T-cell (primary cell): ENCODE measurements at regions not wholly inside any gene's neighbourhood (a gene's known extent, or its start where the extent isn't known, plus 50 kb on each side); places are given as distances from the start of the nearest gene placed in this dataset.

Source experiments
- ATAC-seq, 4 experiments: fragments of 200-7000 bp in 3 of 4; fragments of 150-1000 bp in 1 of 4; cut with Tn5 transposase; replicated peaks in 1 of 4; 1 replicate in 3 of 4; 2 replicates in 1 of 4; pipeline ENCODE4 v1.10.0; 2021; ENCODE audit warnings: moderate library complexity in 3 of 4, mild to moderate bottlenecking in 2 of 4, moderate number of reproducible peaks in 1 of 4
- CTCF ChIA-PET, 2 donors: fragments of 300-600 bp; sonication (Branson Sonifier 250); formaldehyde crosslinking; loops; one replicate each; lab custom pipeline; 2022; ENCODE audit warnings: antibody characterized with exemption in 2 of 2; lab: Charles Lee
- POLR2A ChIA-PET, 2 donors: fragments of 300-600 bp; sonication (Branson Sonifier 250); formaldehyde crosslinking; loops; one replicate each; lab custom pipeline; 2022; ENCODE audit warnings: antibody characterized with exemption in 2 of 2; lab: Charles Lee
- DNase-seq, 35 experiments: peaks; one replicate each; pipeline versions ENCODE4 v3.0.0 to v3.0.0-alpha.2; 2013 to 2023
- H3K27ac ChIP-seq: one replicate; pipeline ENCODE4 v1.5.1; 2013; ENCODE audit warnings: low read length
- H3K27me3 ChIP-seq, 2 experiments: replicated peaks in 1 of 2; 1 replicate in 1 of 2; 2 replicates in 1 of 2; pipeline versions ENCODE4 v1.6.1 to v1.7.0; 2013; ENCODE audit warnings: low read length in 1 of 2, mixed read lengths in 1 of 2; ENCODE audit not compliant: control insufficient read depth in 2 of 2, insufficient read depth in 2 of 2; ENCODE audit errors: extremely low read depth in 1 of 2
- H3K36me3 ChIP-seq, 2 donors: 1 replicate in 1 of 2; 2 replicates in 1 of 2; pipeline versions ENCODE4 v1.6.1 to v1.7.0; 2013; ENCODE audit warnings: low read length in 1 of 2; ENCODE audit not compliant: control insufficient read depth in 2 of 2, insufficient read depth in 1 of 2; ENCODE audit errors: extremely low read depth in 1 of 2
- H3K4me1 ChIP-seq, 2 experiments: 1 replicate in 1 of 2; 2 replicates in 1 of 2; pipeline versions ENCODE4 v1.6.1 to v1.7.0; 2013; ENCODE audit warnings: low read length in 2 of 2, mixed read lengths in 1 of 2; ENCODE audit not compliant: insufficient read depth in 2 of 2, control insufficient read depth in 1 of 2; ENCODE audit errors: extremely low read depth in 1 of 2
- H3K4me3 ChIP-seq, 2 donors: 1 replicate in 1 of 2; 2 replicates in 1 of 2; pipeline versions ENCODE4 v1.5.1 to v1.7.0; 2013; ENCODE audit warnings: mild to moderate bottlenecking in 2 of 2, low read length in 1 of 2, moderate library complexity in 1 of 2; ENCODE audit not compliant: control insufficient read depth in 1 of 2; ENCODE audit errors: extremely low read depth in 1 of 2
- H3K9me3 ChIP-seq: 2 replicates; pipeline ENCODE4 v1.7.0; 2013
- H3K27ac Mint-ChIP-seq, 2 donors: one replicate each; pipeline ENCODE4 v1.8.0; 2020 to 2021; ENCODE audit warnings: mild to moderate bottlenecking in 2 of 2, mixed read lengths in 2 of 2
- H3K27me3 Mint-ChIP-seq, 2 donors: one replicate each; pipeline ENCODE4 v1.8.0; 2021 to 2022; ENCODE audit warnings: mixed read lengths in 2 of 2
- H3K36me3 Mint-ChIP-seq: one replicate; pipeline ENCODE4 v1.8.0; 2021; ENCODE audit warnings: mixed read lengths
- H3K4me1 Mint-ChIP-seq, 3 donors: one replicate each; pipeline ENCODE4 v1.8.0; 2020 to 2022; ENCODE audit warnings: mixed read lengths in 3 of 3, mild to moderate bottlenecking in 1 of 3
- H3K4me3 Mint-ChIP-seq, 3 donors: one replicate each; pipeline ENCODE4 v1.8.0; 2020 to 2022; ENCODE audit warnings: mild to moderate bottlenecking in 3 of 3, mixed read lengths in 3 of 3, moderate library complexity in 3 of 3
- H3K9me3 Mint-ChIP-seq, 3 donors: one replicate each; pipeline ENCODE4 v1.8.0; 2020 to 2022; ENCODE audit warnings: mixed read lengths in 3 of 3
- WGBS: methylation state at CpG from one replicate; pipeline ENCODE4 v1.1.5; 2013; ENCODE audit warnings: missing lambda C conversion rate; ENCODE audit not compliant: insufficient coverage; 5-methylcytosine and 5-hydroxymethylcytosine counted together

DNA sequence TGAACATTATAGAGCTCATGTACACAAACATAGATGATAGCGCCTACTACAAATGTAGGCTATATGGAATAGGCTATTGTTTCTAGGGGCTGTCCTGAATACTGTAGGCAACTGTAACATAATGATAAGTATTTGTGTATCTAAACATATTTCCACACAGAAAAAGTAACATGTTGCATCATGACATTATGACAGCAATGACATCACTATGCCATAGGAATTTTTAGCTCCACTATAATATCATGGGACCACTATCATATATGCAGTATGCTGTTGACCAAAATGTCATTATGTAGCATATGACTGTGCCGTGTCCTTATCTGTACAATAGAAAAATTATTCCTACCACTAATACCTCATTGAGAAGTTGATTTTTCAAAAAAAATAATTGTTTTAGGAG is 96.7 kb upstream of the SSTR1 start:
- ChIA-PET POLR2A (no interaction called here), CTCF (no interaction called here)
- DNase-seq, result no peak
- ATAC-seq, result no peak
- H3K4me3 Mint-ChIP-seq, result no peak overlapping the region
- H3K27me3 Mint-ChIP-seq, result no peaks in the 10 kb centered on the region
- Histone ChIP-seq H3K9me3 (no peaks in the 10 kb centered on the region), H3K4me1 (no peaks in the 10 kb centered on the region), H3K27me3 (no peaks in the 10 kb centered on the region), H3K27ac (no peak overlapping the region), H3K4me3 (no peak overlapping the region), H3K36me3 (no peaks in the 10 kb centered on the region)
- no peaks in the 10 kb centered on the region for H3K36me3 Mint-ChIP-seq
- no CpG with 5 or more reads among the region's 2 CpGs for WGBS
- peaks cover 0 to 9% (median 2%) of the 10 kb centered on the region in 3 donors for H3K4me1 Mint-ChIP-seq
- peaks cover 3 to 9% (median 4%) of the 10 kb centered on the region in 3 donors for H3K9me3 Mint-ChIP-seq
- no peak overlapping the region for H3K27ac Mint-ChIP-seq

DNA sequence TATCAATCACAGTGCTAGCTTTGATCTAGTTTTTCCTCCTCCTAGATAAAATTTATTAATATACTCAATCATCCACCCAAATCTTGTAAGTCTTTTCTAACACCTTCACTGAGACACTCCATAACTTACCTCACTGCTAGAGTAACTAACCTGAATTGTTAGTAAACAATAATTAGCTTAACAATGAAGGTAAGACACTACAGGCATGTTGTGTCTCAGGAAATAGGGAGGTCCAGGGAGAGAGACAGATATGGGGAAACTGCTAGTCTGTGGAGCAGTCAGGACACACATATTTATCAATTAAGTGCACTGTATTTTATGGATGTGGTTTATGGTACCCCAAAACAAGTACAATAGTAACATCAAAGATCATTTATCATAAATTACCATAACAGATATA is 94.2 kb upstream of the SSTR1 start:
- Mint-ChIP-seq H3K36me3 (no peaks in the 10 kb centered on the region), H3K27me3 (no peaks in the 10 kb centered on the region), H3K27ac (no peak overlapping the region), H3K9me3 (no peaks in the 10 kb centered on the region), H3K4me1 (no peaks in the 10 kb centered on the region), H3K4me3 (no peak overlapping the region)
- H3K36me3 ChIP-seq, result no peaks in the 10 kb centered on the region
- ATAC-seq (no peak), DNase-seq (no peak)
- H3K27me3 ChIP-seq, result no peaks in the 10 kb centered on the region
- H3K4me3 ChIP-seq, result no peak overlapping the region
- H3K27ac ChIP-seq, result no peak overlapping the region
- ChIA-PET POLR2A (interaction anchor here in 1 of 2 donors (0.6 kb wide), 1 partner anchor 1043 kb away, joined by 4 read pairs; no protein-coding TSS in a partner anchor), CTCF (no interaction called here)
- H3K4me1 ChIP-seq, result no peaks in the 10 kb centered on the region
- H3K9me3 ChIP-seq, result no peaks in the 10 kb centered on the region

DNA sequence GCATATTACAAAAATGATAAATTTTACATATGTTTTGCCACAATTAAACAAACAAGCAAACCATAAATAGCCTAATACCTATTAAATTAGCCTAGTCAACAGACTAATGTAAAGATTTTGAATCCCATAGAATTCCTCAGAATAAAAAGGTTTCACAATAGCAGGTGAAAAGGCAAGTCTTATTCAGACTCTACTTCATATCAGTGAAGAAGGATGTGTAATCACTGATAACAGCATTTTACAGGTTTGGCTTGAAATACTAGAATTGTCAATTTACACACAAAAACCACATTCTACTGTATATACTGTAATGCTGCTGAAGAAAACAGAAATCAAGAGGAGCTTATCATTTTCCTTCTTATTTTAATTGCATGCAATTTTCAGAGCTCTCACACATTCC is 90.8 kb upstream of the SSTR1 start:
- H3K27ac ChIP-seq, result no peak overlapping the region
- H3K27ac Mint-ChIP-seq, result no peak overlapping the region
- DNase-seq (no peak), ATAC-seq (no peak)
- CTCF ChIA-PET, result no interaction called here
- H3K4me1 Mint-ChIP-seq, result peaks cover 9 to 16% (median 11%) of the 10 kb centered on the region in 3 donors
- H3K9me3 ChIP-seq, result no peaks in the 10 kb centered on the region
- no peaks in the 10 kb centered on the region for H3K36me3 Mint-ChIP-seq
- no peaks in the 10 kb centered on the region for H3K27me3 ChIP-seq
- peaks cover 0 to 6% (median 0%) of the 10 kb centered on the region in 3 donors for H3K9me3 Mint-ChIP-seq
- H3K4me1 ChIP-seq, result no peaks in the 10 kb centered on the region
- no peaks in the 10 kb centered on the region for H3K36me3 ChIP-seq
- POLR2A ChIA-PET, result no interaction called here
- no peaks in the 10 kb centered on the region for H3K27me3 Mint-ChIP-seq
- H3K4me3 ChIP-seq, result no peak overlapping the region
- no peak overlapping the region for H3K4me3 Mint-ChIP-seq

DNA sequence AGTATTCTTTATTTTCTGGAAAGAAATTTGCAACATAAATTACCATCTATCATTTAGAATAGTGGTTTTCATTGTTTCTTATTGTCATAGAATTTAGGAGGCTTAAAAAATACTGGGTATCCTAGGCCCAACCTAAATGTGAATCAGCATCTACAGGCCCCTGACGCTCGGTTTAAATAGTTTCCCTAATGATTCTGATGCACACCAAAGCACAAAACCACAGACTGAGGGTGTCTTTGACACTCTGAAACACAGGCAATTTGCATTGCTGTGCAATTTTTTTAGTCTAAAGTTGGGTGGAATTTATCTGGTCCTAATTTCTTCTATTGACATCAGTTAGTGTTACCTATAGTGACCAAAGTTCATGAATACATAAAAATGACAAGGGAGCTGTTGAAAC is 87.6 kb upstream of the SSTR1 start:
- Mint-ChIP-seq H3K27me3 (no peaks in the 10 kb centered on the region), H3K4me3 (no peak overlapping the region), H3K36me3 (no peaks in the 10 kb centered on the region), H3K4me1 (peaks cover 23 to 35% (median 30%) of the 10 kb centered on the region in 3 donors), H3K9me3 (peaks cover 0 to 6% (median 0%) of the 10 kb centered on the region in 3 donors), H3K27ac (no peak overlapping the region)
- Histone ChIP-seq H3K4me3 (no peak overlapping the region), H3K36me3 (no peaks in the 10 kb centered on the region), H3K4me1 (no peaks in the 10 kb centered on the region), H3K27me3 (no peaks in the 10 kb centered on the region), H3K27ac (peak overlapping the region; percentile 25), H3K9me3 (no peaks in the 10 kb centered on the region)
- ATAC-seq (no peak), DNase-seq (no peak)
- WGBS, result no CpG with 5 or more reads among the region's 2 CpGs
- POLR2A ChIA-PET, result no interaction called here
- CTCF ChIA-PET, result no interaction called here

DNA sequence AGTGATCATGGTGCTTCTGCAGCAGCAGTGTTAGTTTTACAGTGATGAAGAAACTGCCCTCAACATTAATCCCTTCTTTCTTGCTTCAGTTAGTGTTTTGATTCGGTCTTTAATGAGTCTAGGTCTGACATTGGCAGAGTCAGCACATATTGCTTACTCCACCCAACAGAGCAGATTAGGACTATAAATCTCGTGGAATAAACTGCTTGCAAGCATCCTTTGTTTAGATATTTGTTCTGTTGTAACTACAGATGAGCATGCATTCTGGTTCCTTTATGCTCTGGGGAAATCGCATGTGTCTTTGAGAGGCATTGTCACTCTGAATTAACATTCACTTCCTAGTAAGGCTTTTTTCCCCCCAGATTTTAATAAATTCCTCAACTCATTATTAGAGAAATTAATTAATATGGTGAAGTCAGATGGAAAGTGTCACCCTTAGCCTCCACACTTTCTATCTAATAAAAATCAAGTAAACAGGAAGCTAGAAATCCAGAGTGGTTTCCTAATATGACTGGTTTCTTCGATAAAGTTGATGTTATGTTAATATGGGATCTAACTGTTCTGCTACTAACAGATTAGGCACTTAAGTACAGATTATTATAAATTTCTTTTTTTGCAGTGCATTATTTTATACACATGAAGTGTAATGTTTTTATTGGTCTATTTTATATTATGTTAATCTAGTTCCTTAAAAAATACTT is 86.2 kb upstream of the SSTR1 start:
- Histone ChIP-seq H3K27ac (no peak overlapping the region), H3K36me3 (no peaks in the 10 kb centered on the region), H3K9me3 (no peaks in the 10 kb centered on the region), H3K4me3 (no peak overlapping the region), H3K4me1 (peaks cover 0 to 6% of the 10 kb centered on the region in 2 experiments), H3K27me3 (no peaks in the 10 kb centered on the region)
- WGBS, result no CpG with 5 or more reads among the region's 4 CpGs
- Mint-ChIP-seq H3K4me1 (peaks cover 31 to 48% (median 42%) of the 10 kb centered on the region in 3 donors), H3K36me3 (no peaks in the 10 kb centered on the region), H3K9me3 (peaks cover 0 to 6% (median 0%) of the 10 kb centered on the region in 3 donors), H3K27ac (peak overlapping the region; percentile 18 to 34), H3K4me3 (peak overlapping the region in 1 of 3 donors; percentile 23), H3K27me3 (no peaks in the 10 kb centered on the region)
- POLR2A ChIA-PET, result interaction anchor here (0.6 to 1.0 kb wide), 3 partner anchors 26 to 912 kb away, joined by 3 to 10 read pairs (median 4); no protein-coding TSS in a partner anchor
- ATAC-seq, result no peak
- CTCF ChIA-PET, result no interaction called here
- no peak for DNase-seq

DNA sequence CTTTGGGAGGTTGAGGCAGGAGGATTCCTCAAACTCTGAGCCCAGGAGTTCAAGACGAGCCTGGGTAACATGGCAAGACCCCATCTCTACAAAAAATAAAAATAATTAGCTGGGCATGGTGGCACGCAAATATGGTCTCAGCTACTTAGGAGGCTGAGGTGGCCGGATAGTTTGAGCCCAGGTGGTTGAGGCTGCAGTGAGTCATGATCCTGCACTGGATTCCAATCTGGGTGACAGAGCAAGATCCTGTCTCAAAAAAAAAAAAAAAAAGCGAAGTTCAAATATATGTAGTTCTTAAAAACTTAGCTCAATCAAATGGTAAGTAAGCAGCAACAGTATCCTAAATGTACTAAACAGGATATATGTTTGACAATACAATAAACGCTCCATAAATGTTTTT is 85.5 kb upstream of the SSTR1 start:
- H3K27me3 Mint-ChIP-seq, result no peaks in the 10 kb centered on the region
- ChIA-PET POLR2A (interaction anchor here (0.6 to 1.0 kb wide), 3 partner anchors 25 to 911 kb away, joined by 3 to 10 read pairs (median 4); no protein-coding TSS in a partner anchor), CTCF (interaction anchor here in 1 of 2 donors (0.6 kb wide), 2 partner anchors 101 to 997 kb away, joined by 3 read pairs; no protein-coding TSS in a partner anchor)
- no peak overlapping the region for H3K27ac ChIP-seq
- no peak overlapping the region for H3K27ac Mint-ChIP-seq
- H3K4me1 Mint-ChIP-seq, result peaks cover 31 to 48% (median 43%) of the 10 kb centered on the region in 3 donors
- H3K4me3 Mint-ChIP-seq, result no peak overlapping the region
- peaks cover 0 to 6% of the 10 kb centered on the region in 2 experiments for H3K4me1 ChIP-seq
- no peaks in the 10 kb centered on the region for H3K36me3 Mint-ChIP-seq
- no peaks in the 10 kb centered on the region for H3K9me3 ChIP-seq
- H3K27me3 ChIP-seq, result no peaks in the 10 kb centered on the region
- DNase-seq (no peak), ATAC-seq (no peak)
- H3K4me3 ChIP-seq, result no peak overlapping the region
- H3K36me3 ChIP-seq, result no peaks in the 10 kb centered on the region
- 100% methylated on average over 2 of the region's 5 CpGs for WGBS
- H3K9me3 Mint-ChIP-seq, result peaks cover 0 to 6% (median 0%) of the 10 kb centered on the region in 3 donors
